SU-DHL-6 (cell line): ENCODE measurements at regions not wholly inside any gene's neighbourhood (a gene's known extent, or its start where the extent isn't known, plus 50 kb on each side); places are given as distances from the start of the nearest gene placed in this dataset.

ENCODE experiments used
- CTCF ChIP-seq: fragments of 200-600 bp; sonication (generic); IDR thresholded peaks from one replicate; pipeline ENCODE4 v1.5.1; 2017; ENCODE audit warnings: antibody characterized with exemption, mild to moderate bottlenecking, low read length, moderate library complexity; ENCODE audit not compliant: insufficient read depth, poor library complexity, severe bottlenecking
- EZH2phosphoT487 ChIP-seq: fragments of 200-600 bp; sonication (generic), shearing (Covaris generic); conservative IDR thresholded peaks from 2 replicates; pipeline ENCODE4 v1.6.1; 2018; ENCODE audit warnings: mild to moderate bottlenecking, antibody characterized with exemption, low read length, moderate library complexity, mixed read lengths

GRCh38 chr21:14620152-14620551 is 74.0 kb upstream of the SAMSN1 start:
- TF ChIP-seq CTCF (no peak), EZH2phosphoT487 (no peak)
